NCI-H2107 (cell line): ENCODE measurements at regions not wholly inside any gene's neighbourhood (a gene's known extent, or its start where the extent isn't known, plus 50 kb on each side); places are given as distances from the start of the nearest gene placed in this dataset.
"Not testable (repeated sequence)": the region's sequence is repeated elsewhere in the genome, so short reads cannot be mapped to it uniquely, and the experiment has no call there.

ENCODE experiments used
- DNase-seq: peaks from one replicate; lab custom pipeline; 2025; lab: John Stamatoyannopoulos, UW

GRCh38 chr9:135195975-135196374, 108.5 kb downstream of the OLFM1 start:
- not testable (repeated sequence) for DNase-seq

GRCh38 chr9:135196474-135196873, 109.0 kb downstream of the OLFM1 start:
- DNase-seq = no peak

GRCh38 chr9:135198144-135198543, 110.7 kb downstream of the OLFM1 start:
- no peak for DNase-seq

- DNase-seq = no peak
These were observed 111.3 kb downstream of the OLFM1 start for GRCh38 chr9:135198586-135199285.

- DNase-seq = no peak
These were observed 112.0 kb downstream of the OLFM1 start for GRCh38 chr9:135199489-135199888.

- no peak for DNase-seq
These were observed 114.2 kb downstream of the OLFM1 start for GRCh38 chr9:135201711-135202110.

GRCh38 chr9:135204177-135204576, 116.7 kb downstream of the OLFM1 start:
- no peak for DNase-seq

GRCh38 chr9:135209136-135209535, 121.7 kb downstream of the OLFM1 start:
- no peak for DNase-seq

GRCh38 chr9:135209852-135210251, 122.4 kb downstream of the OLFM1 start:
- no peak for DNase-seq

GRCh38 chr9:135210676-135211523, 123.4 kb downstream of the OLFM1 start:
- no peak for DNase-seq

GRCh38 chr9:135211524-135211890, 124.0 kb downstream of the OLFM1 start:
- no peak for DNase-seq

- no peak for DNase-seq
These were observed 125.5 kb downstream of the OLFM1 start for GRCh38 chr9:135212961-135213360.

- no peak for DNase-seq
These were observed 126.1 kb downstream of the OLFM1 start for GRCh38 chr9:135213566-135213965.

GRCh38 chr9:135214054-135214640, 126.7 kb downstream of the OLFM1 start:
- no peak for DNase-seq

- no peak for DNase-seq
These were observed 127.2 kb downstream of the OLFM1 start for GRCh38 chr9:135214706-135215105.

- no peak for DNase-seq
These were observed 128.2 kb downstream of the OLFM1 start for GRCh38 chr9:135215571-135216161.

GRCh38 chr9:135216236-135216635, 128.8 kb downstream of the OLFM1 start:
- no peak for DNase-seq

- DNase-seq = no peak
These were observed 129.4 kb downstream of the OLFM1 start for GRCh38 chr9:135216791-135217441.

GRCh38 chr9:135217836-135218235, 130.4 kb downstream of the OLFM1 start:
- DNase-seq = no peak

GRCh38 chr9:135218331-135219225, 131.1 kb downstream of the OLFM1 start:
- DNase-seq = no peak
